ENCODE measurements at regions not wholly inside any gene's neighbourhood (a gene's known extent, or its start where the extent isn't known, plus 50 kb on each side); places are given as distances from the start of the nearest gene placed in this dataset.

- TF ChIP-seq USF2 (CRISPR knock-in tag; IDR thresholded peaks at IDR 0.05) (no peak), ZNF121 (CRISPR knock-in tag; IDR thresholded peaks at IDR 0.05) (no peak), STAT6 (CRISPR knock-in tag; conservative IDR thresholded peaks at IDR 0.05; ENCODE audit: low read depth) (no peak), CTCF (IDR thresholded peaks at IDR 0.05) (no peak), TEAD4 (CRISPR knock-in tag; IDR thresholded peaks at IDR 0.05) (no peak), ELF4 (CRISPR knock-in tag; IDR thresholded peaks at IDR 0.05; ENCODE audit: low read depth) (no peak), ATF3 (CRISPR knock-in tag; conservative IDR thresholded peaks at IDR 0.05) (no peak), IRF2 (CRISPR knock-in tag; IDR thresholded peaks at IDR 0.05; ENCODE audit: borderline replicate concordance, low read depth) (no peak), TCF7 (CRISPR knock-in tag; IDR thresholded peaks at IDR 0.05; ENCODE audit: low read depth) (no peak), SMAD3 (CRISPR knock-in tag; IDR thresholded peaks at IDR 0.05; ENCODE audit: borderline replicate concordance) (no peak)
These were observed 90.0 kb downstream of the TMEM167A start for GRCh38 chr5:82987188-82987587.
